K562 (cell line): ENCODE measurements at regions not wholly inside any gene's neighbourhood (a gene's known extent, or its start where the extent isn't known, plus 50 kb on each side); places are given as distances from the start of the nearest gene placed in this dataset.

Experiments
- ATAC-seq: fragments of 200-7000 bp; cut with Tn5 transposase; 3 replicates; pipeline ENCODE4 v1.9.1; 2020; ENCODE audit warnings: moderate library complexity
- BruUV-seq: library from RNA; stranded (reverse); fragments of 400-500 nt; replicated peaks from 2 replicates; lab custom pipeline; 2021; lab: Mats Ljungman, UMichigan
- CTCF ChIA-PET: fragments of 300-600 bp; formaldehyde crosslinking; extraction: SDS; loops from one replicate; lab custom pipeline; 2021; ENCODE audit warnings: low intra/inter-chr PET ratio; lab: Yijun Ruan, JAX
- POLR2A ChIA-PET: fragments of 300-600, 350-650 bp; sonication (Branson Sonifier 250); formaldehyde crosslinking; extraction: SDS; loops from one replicate; lab custom pipeline; 2021; ENCODE audit warnings: antibody characterized with exemption, inconsistent platforms; lab: Yijun Ruan, JAX
- DNase-seq, 4 experiments: peaks; one replicate each; pipeline versions ENCODE4 v3.0.0 to v3.0.0-alpha.2; 2011 to 2018; ENCODE audit warnings: low spot score in 3 of 4, mixed read lengths in 3 of 4; ENCODE audit errors: extremely low read depth in 1 of 4
- FAIRE-seq: peaks from 2 replicates; lab custom pipeline; 2011; peaks lifted over from hg19 to GRCh38; lab: Jason Lieb, UNC
- H2AFZ ChIP-seq: 2 replicates; pipeline ENCODE4 v1.6.0; 2011; ENCODE audit warnings: low read depth, low read length, control low read depth, inconsistent platforms
- H3K27ac ChIP-seq: fragments of 200-600 bp; 3 replicates; pipeline ENCODE4 v1.8.0; 2011; ENCODE audit warnings: low read depth, mild to moderate bottlenecking, control low read depth, inconsistent platforms, low read length, moderate library complexity, mixed read lengths; ENCODE audit errors: extremely low read depth
- H3K27me3 ChIP-seq, 2 experiments: fragments of 300-600 bp in 1 of 2; 2 replicates in 1 of 2; 3 replicates in 1 of 2; pipeline versions ENCODE4 v1.6.0 to v1.8.0; 2011; ENCODE audit warnings: inconsistent platforms in 2 of 2, low read length in 2 of 2, mild to moderate bottlenecking in 1 of 2, mixed read lengths in 1 of 2, moderate library complexity in 1 of 2; ENCODE audit not compliant: control insufficient read depth in 2 of 2, insufficient read depth in 2 of 2
- H3K36me3 ChIP-seq: fragments of 300-600 bp; 3 replicates; pipeline ENCODE4 v1.8.0; 2011; ENCODE audit warnings: mild to moderate bottlenecking, low read length, inconsistent platforms; ENCODE audit not compliant: control insufficient read depth, insufficient read depth
- H3K4me1 ChIP-seq, 2 experiments: fragments of 200-600 bp in 1 of 2; replicated peaks in 1 of 2; 2 replicates in 1 of 2; 3 replicates in 1 of 2; pipeline versions ENCODE4 v1.5.1 to v1.8.0; 2011; ENCODE audit warnings: inconsistent platforms in 2 of 2, low read length in 2 of 2, mild to moderate bottlenecking in 1 of 2, mixed read lengths in 1 of 2, moderate library complexity in 1 of 2; ENCODE audit not compliant: control insufficient read depth in 2 of 2, insufficient read depth in 2 of 2
- H3K4me2 ChIP-seq: 2 replicates; pipeline ENCODE4 v1.6.1; 2011; ENCODE audit warnings: low read length, control low read depth, inconsistent platforms, mixed read lengths; ENCODE audit not compliant: insufficient read depth
- H3K4me3 ChIP-seq: fragments of 200-600 bp; sonication (generic), shearing (Covaris generic); 2 replicates; pipeline ENCODE4 v1.5.1; 2016; ENCODE audit warnings: control low read depth, inconsistent platforms
- H3K79me2 ChIP-seq: fragments of 200-600 bp; 3 replicates; pipeline ENCODE4 v1.8.0; 2011; ENCODE audit warnings: low read length, inconsistent platforms; ENCODE audit not compliant: control insufficient read depth, insufficient read depth
- H3K9ac ChIP-seq, 2 experiments: 2 replicates each; pipeline versions ENCODE4 v1.6.0 to v1.6.1; 2011; ENCODE audit warnings: low read depth in 2 of 2, low read length in 2 of 2, control low read depth in 1 of 2, inconsistent platforms in 1 of 2, mild to moderate bottlenecking in 1 of 2, mixed read lengths in 1 of 2; ENCODE audit not compliant: insufficient read depth in 1 of 2
- H3K9me1 ChIP-seq: one replicate; pipeline ENCODE4 v1.6.0; 2011; ENCODE audit warnings: inconsistent platforms, mild to moderate bottlenecking, low read length, moderate library complexity; ENCODE audit not compliant: control insufficient read depth, insufficient read depth
- H3K9me3 ChIP-seq: replicated peaks from 2 replicates; pipeline ENCODE4 v1.5.1; 2011; ENCODE audit warnings: low read depth, low read length, inconsistent platforms; ENCODE audit not compliant: control insufficient read depth, insufficient read depth
- H4K20me1 ChIP-seq: replicated peaks from 2 replicates; pipeline ENCODE4 v1.6.1; 2011; ENCODE audit warnings: low read length, inconsistent platforms, mixed read lengths; ENCODE audit not compliant: control insufficient read depth, insufficient read depth
- E2F5 ChIP-seq: sonication (generic); formaldehyde crosslinking; IDR thresholded peaks from 2 replicates; pipeline ENCODE4 v1.8.0; 2022; ENCODE audit warnings: mild to moderate bottlenecking, missing genetic modification reagents
- FOSL1 ChIP-seq: fragments of 200-800 bp; sonication (Bioruptor generic); conservative IDR thresholded peaks from 2 replicates; pipeline ENCODE4 v1.6.1; 2016; ENCODE audit warnings: missing genetic modification characterization, missing compliant biosample characterization
- FOXP4 ChIP-seq: sonication (generic); formaldehyde crosslinking; IDR thresholded peaks from 2 replicates; pipeline ENCODE4 v1.8.0; 2022; ENCODE audit warnings: mild to moderate bottlenecking, missing genetic modification reagents, borderline replicate concordance
- JUND ChIP-seq, 2 experiments: IDR thresholded peaks; 2 replicates in 1 of 2; 3 replicates in 1 of 2; pipeline ENCODE4 v1.6.1; 2011; ENCODE audit warnings: borderline replicate concordance in 2 of 2, low read depth in 2 of 2, low read length in 2 of 2, improper control_type of control experiment in 1 of 2, missing biosample characterization in 1 of 2, missing genetic modification characterization in 1 of 2, missing genetic modification reagents in 1 of 2
- KLF16 ChIP-seq: IDR thresholded peaks from 2 replicates; pipeline ENCODE4 v1.6.1; 2016; ENCODE audit warnings: antibody characterized with exemption
- NCOA4 ChIP-seq: fragments of 450-650 bp; IDR thresholded peaks from 2 replicates; pipeline ENCODE4 v1.6.1; 2018; ENCODE audit warnings: mild to moderate bottlenecking; ENCODE audit not compliant: partially characterized antibody
- NR2C2 ChIP-seq, 2 experiments: fragments of 200-800 bp in 1 of 2; sonication (Bioruptor generic) in 1 of 2; sonication (generic) in 1 of 2; formaldehyde crosslinking in 1 of 2; IDR thresholded peaks; 2 replicates each; pipeline versions ENCODE4 v1.6.1 to v1.8.0; 2016 to 2022; ENCODE audit warnings: mild to moderate bottlenecking in 1 of 2, missing compliant biosample characterization in 1 of 2, missing genetic modification characterization in 1 of 2, missing genetic modification reagents in 1 of 2
- ZBED1 ChIP-seq: IDR thresholded peaks from 2 replicates; pipeline ENCODE4 v1.6.1; 2014
- ZBTB9 ChIP-seq: fragments of 450-650 bp; formaldehyde crosslinking; IDR thresholded peaks from 2 replicates; pipeline ENCODE4 v1.4.0; 2020; ENCODE audit warnings: mild to moderate bottlenecking, moderate library complexity
- ZNF175 ChIP-seq: fragments of 200-800 bp; sonication (Bioruptor generic); IDR thresholded peaks from 2 replicates; pipeline ENCODE4 v1.6.1; 2016; ENCODE audit warnings: low read depth, mild to moderate bottlenecking, missing genetic modification characterization, missing compliant biosample characterization
- WGBS: fragments of 100-300 bp; shearing (Covaris generic); methylation state at CpG from one replicate; pipeline ENCODE4 v1.1.6; 2016; ENCODE audit warnings: low coverage, mixed read lengths; ENCODE audit not compliant: insufficient coverage; ENCODE audit errors: missing lambda C conversion rate; 5-methylcytosine and 5-hydroxymethylcytosine counted together
- in situ Hi-C: fragments of 300-500 bp; cut with MboI; formaldehyde crosslinking; loops from 4 replicates; pipeline ENCODE4 v1.15.0; 2018; ENCODE audit warnings: inconsistent platforms, mixed read lengths
- intact Hi-C: fragments of 100-400 bp; cut with micrococcal nuclease; formaldehyde crosslinking; loops from 2 replicates; pipeline ENCODE4 v1.14.2; 2022

- no TSS peak for BruUV-seq
- no peak overlapping the region for H2AFZ ChIP-seq
- FAIRE-seq = no peak
Measured at GRCh38 chr10:33721509-33721908, 387.0 kb upstream of the NRP1 start.

GRCh38 chr10:33720161-33720560 lies 385.7 kb upstream of the NRP1 start:
- POLR2A ChIA-PET = no interaction called here
- H3K9me1 ChIP-seq = no peaks in the 10 kb centered on the region
- TF ChIP-seq NR2C2 (CRISPR knock-in tag; IDR thresholded peaks at IDR 0.05) (no peak), NR2C2 (tag; IDR thresholded peaks at IDR 0.05) (no peak), FOXP4 (CRISPR knock-in tag) (no peak), E2F5 (no peak), KLF16 (no peak)
- TF ChIP-seq, all 486 proteins: peak for 0
- DNase-seq (no peak), ATAC-seq (no peak), FAIRE-seq (no peak)
- CTCF ChIA-PET = no interaction called here
- Histone ChIP-seq H3K27me3 (peaks cover 0 to 3% of the 10 kb centered on the region in 2 experiments; a peak in 1 of 5 replicates), H3K4me1 (no peaks in the 10 kb centered on the region), H3K4me3 (no peak overlapping the region), H3K9me3 (no peaks in the 10 kb centered on the region), H3K9ac (no peak overlapping the region), H3K79me2 (no peaks in the 10 kb centered on the region), H2AFZ (no peak overlapping the region), H3K4me2 (no peak overlapping the region), H3K27ac (no peak overlapping the region), H3K36me3 (no peaks in the 10 kb centered on the region), H4K20me1 (no peaks in the 10 kb centered on the region)
- BruUV-seq = no TSS peak
- in situ Hi-C loops = no loop called here
- 0% methylated on average over 2 of the region's 2 CpGs for WGBS
- intact Hi-C loops = no loop called here

More at GRCh38 chr10:33721509-33721908, 387.0 kb upstream of the NRP1 start:
- 2% methylated on average over 7 of the region's 7 CpGs for WGBS
- Histone ChIP-seq H3K36me3 (no peaks in the 10 kb centered on the region), H4K20me1 (no peaks in the 10 kb centered on the region), H3K79me2 (no peaks in the 10 kb centered on the region), H3K9ac (no peak overlapping the region), H3K4me2 (no peak overlapping the region), H3K9me3 (no peaks in the 10 kb centered on the region), H3K4me3 (no peak overlapping the region), H3K4me1 (no peaks in the 10 kb centered on the region), H3K27me3 (no peaks in the 10 kb centered on the region), H3K27ac (no peak overlapping the region), H3K9me1 (no peaks in the 10 kb centered on the region)
- in situ Hi-C loops (no loop called here), intact Hi-C loops (no loop called here)
- TF ChIP-seq FOSL1 (tag) (no peak), NCOA4 (no peak), JUND (IDR thresholded peaks at IDR 0.05; ENCODE audit: borderline replicate concordance, low read depth, low read length) (no peak), JUND (tag; IDR thresholded peaks at IDR 0.05; ENCODE audit: borderline replicate concordance, low read depth, low read length) (no peak), ZBTB9 (no peak), ZNF175 (CRISPR knock-in tag) (no peak), ZBED1 (no peak)
- POLR2A ChIA-PET = no interaction called here
- no peak for ATAC-seq
- no peak for DNase-seq
- CTCF ChIA-PET = no interaction called here
